ENCODE measurements at regions not wholly inside any gene's neighbourhood (a gene's known extent, or its start where the extent isn't known, plus 50 kb on each side); places are given as distances from the start of the nearest gene placed in this dataset.

GRCh38 chr4:28426251-28426650, 1565.6 kb downstream of the STIM2 start:
- TF ChIP-seq POLR2A (IDR thresholded peaks at IDR 0.05) (no peak), CTCF (IDR thresholded peaks at IDR 0.05) (no peak)
- intact Hi-C loops (cut with DNase I): no loop called here
- DNase-seq: no peak
- H3K4me3 ChIP-seq: no peak overlapping the region
- H3K27ac ChIP-seq: no peak overlapping the region
- WGBS, 4 donors: 46 to 76% (median 63%) methylated on average over 1 of the region's 1 CpG
- no peak for ATAC-seq
- H3K4me1 ChIP-seq: no peaks in the 10 kb centered on the region
- no peaks in the 10 kb centered on the region for H3K36me3 ChIP-seq
- no peaks in the 10 kb centered on the region for H3K27me3 ChIP-seq
- no peaks in the 10 kb centered on the region for H3K9me3 ChIP-seq

GRCh38 chr4:28427306-28428085, 1566.9 kb downstream of the STIM2 start:
- Histone ChIP-seq H3K4me3 (no peak overlapping the region), H3K36me3 (no peaks in the 10 kb centered on the region), H3K4me1 (no peaks in the 10 kb centered on the region), H3K9me3 (no peaks in the 10 kb centered on the region), H3K27ac (no peak overlapping the region), H3K27me3 (no peaks in the 10 kb centered on the region)
- TF ChIP-seq POLR2A (IDR thresholded peaks at IDR 0.05): no peak
- no peak for TF ChIP-seq CTCF (IDR thresholded peaks at IDR 0.05)
- intact Hi-C loops (cut with DNase I): no loop called here
- no peak for ATAC-seq
- 83 to 90% (median 85%) methylated on average over 4 of the region's 4 CpGs for WGBS, 4 donors
- DNase-seq: no peak

GRCh38 chr4:28432348-28433025, 1571.8 kb downstream of the STIM2 start:
- no peak for TF ChIP-seq POLR2A (IDR thresholded peaks at IDR 0.05)
- TF ChIP-seq CTCF (IDR thresholded peaks at IDR 0.05): no peak
- H3K4me3 ChIP-seq: no peak overlapping the region
- no peaks in the 10 kb centered on the region for H3K27me3 ChIP-seq
- no peaks in the 10 kb centered on the region for H3K36me3 ChIP-seq
- DNase-seq (no peak), ATAC-seq (no peak)
- no peak overlapping the region for H3K27ac ChIP-seq
- intact Hi-C loops (cut with DNase I): no loop called here
- no peaks in the 10 kb centered on the region for H3K4me1 ChIP-seq
- H3K9me3 ChIP-seq: no peaks in the 10 kb centered on the region
- 86 to 94% (median 90%) methylated on average over 3 to 7 of the region's 7 CpGs for WGBS, 4 donors

- Histone ChIP-seq H3K4me3 (no peak overlapping the region), H3K9me3 (no peaks in the 10 kb centered on the region), H3K36me3 (no peaks in the 10 kb centered on the region), H3K27me3 (no peaks in the 10 kb centered on the region), H3K4me1 (no peaks in the 10 kb centered on the region), H3K27ac (no peak overlapping the region)
- intact Hi-C loops (cut with DNase I): no loop called here
- 40 to 46% (median 44%) methylated on average over 2 of the region's 2 CpGs for WGBS, 4 donors
- no peak for ATAC-seq
- TF ChIP-seq CTCF (IDR thresholded peaks at IDR 0.05): no peak
- no peak for TF ChIP-seq POLR2A (IDR thresholded peaks at IDR 0.05)
- DNase-seq: no peak
Observed at GRCh38 chr4:28435314-28435713, 1574.7 kb downstream of the STIM2 start.

Measured in heart left ventricle (tissue), 16 donors.